ENCODE measurements at regions not wholly inside any gene's neighbourhood (a gene's known extent, or its start where the extent isn't known, plus 50 kb on each side); places are given as distances from the start of the nearest gene placed in this dataset.

GRCh38 chr14:76696361-76696760, 64.9 kb upstream of the VASH1 start:
- DNase-seq = no peak
- Histone ChIP-seq H3K79me2 (ENCODE audit: low read length) (no peaks in the 10 kb centered on the region), H3K9me3 (replicated peaks; ENCODE audit: insufficient read depth, low read length) (no peaks in the 10 kb centered on the region), H3K4me1 (ENCODE audit: low read length) (no peaks in the 10 kb centered on the region), H3K4me2 (ENCODE audit: low read depth, low read length) (no peak overlapping the region), H3K36me3 (replicated peaks; ENCODE audit: insufficient read depth, low read length) (no peaks in the 10 kb centered on the region), H3K9ac (ENCODE audit: low read length) (no peak overlapping the region), H3K4me3 (ENCODE audit: low read length) (no peak overlapping the region), H3K9me2 (replicated peaks; ENCODE audit: insufficient read depth, low read length) (no peaks in the 10 kb centered on the region), H3K27me3 (replicated peaks; ENCODE audit: insufficient read depth, low read length) (no peaks in the 10 kb centered on the region), H3K27ac (ENCODE audit: low read length) (no peak overlapping the region), H3F3A (ENCODE audit: insufficient read depth, low read length) (no peaks in the 10 kb centered on the region), H4K20me1 (ENCODE audit: insufficient read depth, low read length) (no peaks in the 10 kb centered on the region), H2AFZ (ENCODE audit: low read length) (no peak overlapping the region)
- TF ChIP-seq EZH2phosphoT487 (IDR thresholded peaks at IDR 0.05; ENCODE audit: low read length) (no peak), EZH2 (optimal IDR thresholded peaks at IDR 0.05; ENCODE audit: low read depth, low read length) (no peak), CTCF (IDR thresholded peaks at IDR 0.05; ENCODE audit: low read length) (no peak)

GRCh38 chr14:76696791-76697190, 64.5 kb upstream of the VASH1 start:
- H3K4me3 ChIP-seq (ENCODE audit: low read length) = no peak overlapping the region
- H2AFZ ChIP-seq (ENCODE audit: low read length) = no peak overlapping the region
- no peak for DNase-seq
- H3K4me1 ChIP-seq (ENCODE audit: low read length) = no peaks in the 10 kb centered on the region
- no peaks in the 10 kb centered on the region for H3K9me2 ChIP-seq (replicated peaks; ENCODE audit: insufficient read depth, low read length)
- TF ChIP-seq CTCF (IDR thresholded peaks at IDR 0.05; ENCODE audit: low read length) (no peak), EZH2 (optimal IDR thresholded peaks at IDR 0.05; ENCODE audit: low read depth, low read length) (no peak), EZH2phosphoT487 (IDR thresholded peaks at IDR 0.05; ENCODE audit: low read length) (no peak)
- H3K79me2 ChIP-seq (ENCODE audit: low read length) = no peaks in the 10 kb centered on the region
- H3K4me2 ChIP-seq (ENCODE audit: low read depth, low read length) = no peak overlapping the region
- no peak overlapping the region for H3K9ac ChIP-seq (ENCODE audit: low read length)
- no peaks in the 10 kb centered on the region for H3F3A ChIP-seq (ENCODE audit: insufficient read depth, low read length)
- no peaks in the 10 kb centered on the region for H3K27me3 ChIP-seq (replicated peaks; ENCODE audit: insufficient read depth, low read length)
- no peaks in the 10 kb centered on the region for H3K9me3 ChIP-seq (replicated peaks; ENCODE audit: insufficient read depth, low read length)
- H4K20me1 ChIP-seq (ENCODE audit: insufficient read depth, low read length) = no peaks in the 10 kb centered on the region
- H3K27ac ChIP-seq (ENCODE audit: low read length) = no peak overlapping the region
- no peaks in the 10 kb centered on the region for H3K36me3 ChIP-seq (replicated peaks; ENCODE audit: insufficient read depth, low read length)

GRCh38 chr14:76697246-76697905, 63.9 kb upstream of the VASH1 start:
- no peak overlapping the region for H3K4me3 ChIP-seq (ENCODE audit: low read length)
- H3K79me2 ChIP-seq (ENCODE audit: low read length) = no peaks in the 10 kb centered on the region
- no peak for DNase-seq
- no peak overlapping the region for H3K9ac ChIP-seq (ENCODE audit: low read length)
- no peak overlapping the region for H3K27ac ChIP-seq (ENCODE audit: low read length)
- no peaks in the 10 kb centered on the region for H3K36me3 ChIP-seq (replicated peaks; ENCODE audit: insufficient read depth, low read length)
- TF ChIP-seq CTCF (IDR thresholded peaks at IDR 0.05; ENCODE audit: low read length) (no peak), EZH2 (optimal IDR thresholded peaks at IDR 0.05; ENCODE audit: low read depth, low read length) (no peak), EZH2phosphoT487 (IDR thresholded peaks at IDR 0.05; ENCODE audit: low read length) (no peak)
- no peaks in the 10 kb centered on the region for H4K20me1 ChIP-seq (ENCODE audit: insufficient read depth, low read length)
- no peaks in the 10 kb centered on the region for H3K9me3 ChIP-seq (replicated peaks; ENCODE audit: insufficient read depth, low read length)
- no peaks in the 10 kb centered on the region for H3K4me1 ChIP-seq (ENCODE audit: low read length)
- H3K27me3 ChIP-seq (replicated peaks; ENCODE audit: insufficient read depth, low read length) = no peaks in the 10 kb centered on the region
- H2AFZ ChIP-seq (ENCODE audit: low read length) = no peak overlapping the region
- H3K4me2 ChIP-seq (ENCODE audit: low read depth, low read length) = no peak overlapping the region
- no peaks in the 10 kb centered on the region for H3F3A ChIP-seq (ENCODE audit: insufficient read depth, low read length)
- no peaks in the 10 kb centered on the region for H3K9me2 ChIP-seq (replicated peaks; ENCODE audit: insufficient read depth, low read length)

Data from MM.1S (cell line).